ENCODE measurements at regions not wholly inside any gene's neighbourhood (a gene's known extent, or its start where the extent isn't known, plus 50 kb on each side); places are given as distances from the start of the nearest gene placed in this dataset.

- Histone ChIP-seq H3K36me3 (no peaks in the 10 kb centered on the region), H3K9me3 (no peaks in the 10 kb centered on the region), H3K4me3 (no peak overlapping the region), H3K4me1 (peaks cover 0 to 7% (median 0%) of the 10 kb centered on the region in 3 donors), H3K27ac (no peak overlapping the region), H3K27me3 (peaks cover 0 to 32% (median 0%) of the 10 kb centered on the region in 4 donors)
- TF ChIP-seq, protein P1, sequence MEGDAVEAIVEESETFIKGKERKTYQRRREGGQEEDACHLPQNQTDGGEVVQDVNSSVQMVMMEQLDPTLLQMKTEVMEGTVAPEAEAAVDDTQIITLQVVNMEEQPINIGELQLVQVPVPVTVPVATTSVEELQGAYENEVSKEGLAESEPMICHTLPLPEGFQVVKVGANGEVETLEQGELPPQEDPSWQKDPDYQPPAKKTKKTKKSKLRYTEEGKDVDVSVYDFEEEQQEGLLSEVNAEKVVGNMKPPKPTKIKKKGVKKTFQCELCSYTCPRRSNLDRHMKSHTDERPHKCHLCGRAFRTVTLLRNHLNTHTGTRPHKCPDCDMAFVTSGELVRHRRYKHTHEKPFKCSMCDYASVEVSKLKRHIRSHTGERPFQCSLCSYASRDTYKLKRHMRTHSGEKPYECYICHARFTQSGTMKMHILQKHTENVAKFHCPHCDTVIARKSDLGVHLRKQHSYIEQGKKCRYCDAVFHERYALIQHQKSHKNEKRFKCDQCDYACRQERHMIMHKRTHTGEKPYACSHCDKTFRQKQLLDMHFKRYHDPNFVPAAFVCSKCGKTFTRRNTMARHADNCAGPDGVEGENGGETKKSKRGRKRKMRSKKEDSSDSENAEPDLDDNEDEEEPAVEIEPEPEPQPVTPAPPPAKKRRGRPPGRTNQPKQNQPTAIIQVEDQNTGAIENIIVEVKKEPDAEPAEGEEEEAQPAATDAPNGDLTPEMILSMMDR (IDR thresholded peaks at IDR 0.05): no peak
- no peak for TF ChIP-seq POLR2A (IDR thresholded peaks at IDR 0.05)
- intact Hi-C loops (cut with DNase I): no loop called here
- DNase-seq: no peak
- 53 to 71% methylated on average over 2 of the region's 2 CpGs for WGBS, 2 donors
Measured at GRCh38 chr15:29434280-29434679, 164.7 kb upstream of the NSMCE3 start.

- peaks cover 0 to 7% (median 0%) of the 10 kb centered on the region in 3 donors for H3K4me1 ChIP-seq
- DNase-seq: no peak
- 80 to 85% methylated on average over 6 of the region's 6 CpGs for WGBS, 2 donors
- TF ChIP-seq, protein P1 (IDR thresholded peaks at IDR 0.05): no peak
- TF ChIP-seq POLR2A (IDR thresholded peaks at IDR 0.05): no peak
- no peaks in the 10 kb centered on the region for H3K9me3 ChIP-seq
- intact Hi-C loops (cut with DNase I): no loop called here
- H3K27me3 ChIP-seq: peaks cover 0 to 32% (median 0%) of the 10 kb centered on the region in 4 donors
- H3K4me3 ChIP-seq: no peak overlapping the region
- no peaks in the 10 kb centered on the region for H3K36me3 ChIP-seq
- H3K27ac ChIP-seq: no peak overlapping the region
Measured at GRCh38 chr15:29433507-29434248, 164.1 kb upstream of the NSMCE3 start.

DNA sequence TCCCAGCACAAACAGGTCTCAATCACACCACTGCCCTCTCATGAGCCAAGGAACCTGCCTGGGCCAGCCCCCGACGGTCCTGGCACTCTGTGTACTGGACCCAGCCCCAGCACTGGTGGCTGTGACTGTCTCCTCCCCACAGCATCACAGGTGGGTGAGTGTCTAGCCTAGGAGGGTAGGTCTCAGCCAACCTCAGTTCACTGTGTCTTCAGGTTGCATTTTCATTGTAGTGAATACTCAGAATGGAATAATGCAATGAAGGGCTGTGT, 163.4 kb upstream of the NSMCE3 start:
- H3K36me3 ChIP-seq: no peaks in the 10 kb centered on the region
- intact Hi-C loops (cut with DNase I): no loop called here
- peaks cover 0 to under 1% (median 0%) of the 10 kb centered on the region in 3 donors for H3K4me1 ChIP-seq
- peaks cover 0 to 32% (median 0%) of the 10 kb centered on the region in 4 donors for H3K27me3 ChIP-seq
- H3K9me3 ChIP-seq: no peaks in the 10 kb centered on the region
- TF ChIP-seq, protein P1 (IDR thresholded peaks at IDR 0.05): no peak
- no peak for TF ChIP-seq POLR2A (IDR thresholded peaks at IDR 0.05)
- H3K27ac ChIP-seq: no peak overlapping the region
- DNase-seq: no peak
- WGBS, 2 donors: 50 to 66% methylated on average over 2 of the region's 2 CpGs
- H3K4me3 ChIP-seq: no peak overlapping the region

DNA sequence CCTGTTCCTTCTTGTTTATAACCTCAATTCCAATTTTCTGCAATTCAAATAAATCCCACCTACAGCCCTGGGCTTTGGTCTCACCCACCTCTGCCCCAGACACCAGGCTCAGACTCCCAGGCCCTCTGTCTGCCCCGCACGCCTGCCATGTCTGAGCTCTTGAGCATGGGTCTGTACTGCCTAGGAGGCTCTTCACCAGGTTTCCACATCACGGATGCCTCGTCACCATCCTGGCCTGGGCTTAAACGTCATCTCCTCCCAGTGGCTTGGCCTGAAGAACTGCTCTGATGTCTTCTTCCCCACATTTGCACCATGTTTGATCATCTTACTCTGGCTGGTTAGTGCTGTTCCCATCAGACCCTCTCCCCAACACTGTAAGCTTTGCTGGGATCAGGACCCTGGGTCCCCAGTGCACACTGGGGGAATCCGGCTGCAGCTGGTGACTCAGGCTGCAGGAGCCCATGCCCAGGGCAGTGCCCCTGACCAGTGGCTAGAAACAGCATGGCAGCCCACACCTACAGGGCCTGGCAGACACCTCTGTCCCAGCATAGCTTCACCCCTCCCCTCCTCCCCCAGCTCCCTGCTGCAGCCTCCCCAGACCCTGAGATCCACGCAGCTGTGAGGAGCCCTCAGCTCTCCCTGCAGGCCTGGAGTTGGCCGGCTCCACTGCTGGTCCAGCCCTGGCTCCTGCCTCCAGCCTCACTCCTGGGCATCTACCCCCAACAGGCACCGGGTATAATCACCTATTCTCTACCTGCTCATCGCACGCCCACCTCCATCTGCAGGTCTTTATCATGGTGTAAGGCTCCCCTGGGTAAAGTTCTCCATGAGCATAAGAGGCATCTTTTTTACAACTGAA, 162.8 kb upstream of the NSMCE3 start:
- Histone ChIP-seq H3K36me3 (no peaks in the 10 kb centered on the region), H3K27me3 (peaks cover 0 to 32% (median 0%) of the 10 kb centered on the region in 4 donors), H3K9me3 (peaks cover 0 to 3% (median 0%) of the 10 kb centered on the region in 3 donors), H3K4me1 (no peaks in the 10 kb centered on the region), H3K27ac (no peak overlapping the region), H3K4me3 (no peak overlapping the region)
- intact Hi-C loops (cut with DNase I): no loop called here
- 80 to 91% methylated on average over 7 of the region's 11 CpGs for WGBS, 2 donors
- no peak for DNase-seq
- TF ChIP-seq, protein P1 (IDR thresholded peaks at IDR 0.05): no peak
- no peak for TF ChIP-seq POLR2A (IDR thresholded peaks at IDR 0.05)

DNA sequence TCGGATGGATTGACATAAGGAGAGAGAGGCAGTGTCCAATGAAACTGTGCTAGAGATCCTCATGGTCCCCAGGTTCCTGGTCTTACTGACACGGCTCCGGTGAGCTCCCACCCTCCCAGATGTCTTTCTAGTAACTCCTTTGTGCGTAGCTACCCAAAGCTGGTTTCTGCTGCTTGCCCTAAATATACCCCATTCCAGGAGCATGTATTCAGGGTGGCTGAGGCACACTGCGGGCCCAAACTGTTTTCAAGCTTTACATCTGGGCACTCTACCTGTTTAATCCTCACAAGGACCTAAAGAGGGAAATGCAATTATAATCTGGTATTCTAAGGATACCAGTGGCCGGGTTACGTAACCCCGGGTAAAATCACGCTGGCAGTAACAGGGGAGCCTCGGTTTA, 161.2 kb upstream of the NSMCE3 start:
- Histone ChIP-seq H3K27me3 (peaks cover 0 to 32% (median 0%) of the 10 kb centered on the region in 4 donors), H3K36me3 (no peaks in the 10 kb centered on the region), H3K27ac (no peak overlapping the region), H3K9me3 (peaks cover 0 to 5% (median 0%) of the 10 kb centered on the region in 3 donors), H3K4me3 (no peak overlapping the region), H3K4me1 (no peaks in the 10 kb centered on the region)
- intact Hi-C loops (cut with DNase I): no loop called here
- WGBS, 2 donors: 83 to 84% methylated on average over 8 to 10 of the region's 10 CpGs
- no peak for DNase-seq
- TF ChIP-seq POLR2A (IDR thresholded peaks at IDR 0.05): no peak
- TF ChIP-seq, protein P1 (IDR thresholded peaks at IDR 0.05): no peak
